A673 (cell line): ENCODE measurements at regions not wholly inside any gene's neighbourhood (a gene's known extent, or its start where the extent isn't known, plus 50 kb on each side); places are given as distances from the start of the nearest gene placed in this dataset.

Source experiments
- EZH2 ChIP-seq: fragments of 200-600 bp; sonication (generic); IDR thresholded peaks from 2 replicates; pipeline ENCODE4 v1.6.1; 2017; ENCODE audit warnings: borderline replicate concordance, low read depth, mild to moderate bottlenecking, mixed read lengths, antibody characterized with exemption, low read length; ENCODE audit not compliant: poor library complexity, severe bottlenecking
- TF ChIP-seq, protein P1 (sequence below): fragments of 300-800, 200-600 bp; sonication (generic); conservative IDR thresholded peaks from 2 replicates; pipeline ENCODE4 v1.5.1; 2017; ENCODE audit warnings: low read depth, mild to moderate bottlenecking, antibody characterized with exemption, low read length, moderate library complexity, mixed read lengths

DNA sequence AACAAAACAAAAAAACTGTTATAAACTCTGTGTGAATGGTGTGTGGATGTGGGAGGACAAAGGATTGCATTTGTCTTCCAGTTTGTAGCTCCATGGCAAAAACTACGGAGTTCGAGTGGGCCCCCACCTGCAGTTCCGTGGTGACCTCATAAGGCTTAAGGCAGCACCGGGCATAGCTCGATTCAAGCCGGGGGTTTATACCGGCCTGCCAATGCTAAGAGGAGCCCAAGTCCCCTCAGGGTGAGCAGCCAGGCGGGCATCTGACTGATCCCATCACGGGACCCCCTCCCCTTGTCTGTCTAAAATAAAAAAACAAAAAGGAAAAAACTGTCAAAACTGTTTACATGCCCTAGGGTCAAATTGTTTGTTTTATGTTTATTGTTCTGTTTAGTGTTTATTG lies 463.2 kb upstream of the HTR1E start:
- TF ChIP-seq, protein P1, sequence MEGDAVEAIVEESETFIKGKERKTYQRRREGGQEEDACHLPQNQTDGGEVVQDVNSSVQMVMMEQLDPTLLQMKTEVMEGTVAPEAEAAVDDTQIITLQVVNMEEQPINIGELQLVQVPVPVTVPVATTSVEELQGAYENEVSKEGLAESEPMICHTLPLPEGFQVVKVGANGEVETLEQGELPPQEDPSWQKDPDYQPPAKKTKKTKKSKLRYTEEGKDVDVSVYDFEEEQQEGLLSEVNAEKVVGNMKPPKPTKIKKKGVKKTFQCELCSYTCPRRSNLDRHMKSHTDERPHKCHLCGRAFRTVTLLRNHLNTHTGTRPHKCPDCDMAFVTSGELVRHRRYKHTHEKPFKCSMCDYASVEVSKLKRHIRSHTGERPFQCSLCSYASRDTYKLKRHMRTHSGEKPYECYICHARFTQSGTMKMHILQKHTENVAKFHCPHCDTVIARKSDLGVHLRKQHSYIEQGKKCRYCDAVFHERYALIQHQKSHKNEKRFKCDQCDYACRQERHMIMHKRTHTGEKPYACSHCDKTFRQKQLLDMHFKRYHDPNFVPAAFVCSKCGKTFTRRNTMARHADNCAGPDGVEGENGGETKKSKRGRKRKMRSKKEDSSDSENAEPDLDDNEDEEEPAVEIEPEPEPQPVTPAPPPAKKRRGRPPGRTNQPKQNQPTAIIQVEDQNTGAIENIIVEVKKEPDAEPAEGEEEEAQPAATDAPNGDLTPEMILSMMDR: no peak
- no peak for TF ChIP-seq EZH2
